Midbrain (tissue), 1 donor: ENCODE measurements at regions not wholly inside any gene's neighbourhood (a gene's known extent, or its start where the extent isn't known, plus 50 kb on each side); places are given as distances from the start of the nearest gene placed in this dataset.
"Not testable (repeated sequence)": the region's sequence is repeated elsewhere in the genome, so short reads cannot be mapped to it uniquely, and the experiment has no call there.

ENCODE experiments used
- DNase-seq: peaks from one replicate; lab custom pipeline; 2025; lab: John Stamatoyannopoulos, UW

DNA sequence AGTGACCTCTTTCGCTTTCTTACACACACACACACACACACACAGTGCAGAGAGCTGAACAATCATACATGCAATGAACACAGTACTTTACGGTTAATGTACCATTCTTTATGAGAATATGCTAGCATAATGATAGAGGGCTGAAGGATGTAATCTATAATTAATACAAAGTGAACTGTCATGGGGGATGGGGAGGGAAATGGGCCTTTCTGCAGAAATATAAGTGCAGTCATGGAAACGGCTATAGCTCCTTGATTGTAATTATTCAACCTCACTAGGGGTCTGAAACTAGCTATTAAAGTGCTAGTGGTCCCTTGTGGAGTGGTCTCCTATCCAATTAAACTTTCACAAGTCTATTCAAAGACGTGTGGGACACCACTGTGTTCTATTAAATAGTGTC is 443.2 kb upstream of the FOXG1 start:
- no peak for DNase-seq

DNA sequence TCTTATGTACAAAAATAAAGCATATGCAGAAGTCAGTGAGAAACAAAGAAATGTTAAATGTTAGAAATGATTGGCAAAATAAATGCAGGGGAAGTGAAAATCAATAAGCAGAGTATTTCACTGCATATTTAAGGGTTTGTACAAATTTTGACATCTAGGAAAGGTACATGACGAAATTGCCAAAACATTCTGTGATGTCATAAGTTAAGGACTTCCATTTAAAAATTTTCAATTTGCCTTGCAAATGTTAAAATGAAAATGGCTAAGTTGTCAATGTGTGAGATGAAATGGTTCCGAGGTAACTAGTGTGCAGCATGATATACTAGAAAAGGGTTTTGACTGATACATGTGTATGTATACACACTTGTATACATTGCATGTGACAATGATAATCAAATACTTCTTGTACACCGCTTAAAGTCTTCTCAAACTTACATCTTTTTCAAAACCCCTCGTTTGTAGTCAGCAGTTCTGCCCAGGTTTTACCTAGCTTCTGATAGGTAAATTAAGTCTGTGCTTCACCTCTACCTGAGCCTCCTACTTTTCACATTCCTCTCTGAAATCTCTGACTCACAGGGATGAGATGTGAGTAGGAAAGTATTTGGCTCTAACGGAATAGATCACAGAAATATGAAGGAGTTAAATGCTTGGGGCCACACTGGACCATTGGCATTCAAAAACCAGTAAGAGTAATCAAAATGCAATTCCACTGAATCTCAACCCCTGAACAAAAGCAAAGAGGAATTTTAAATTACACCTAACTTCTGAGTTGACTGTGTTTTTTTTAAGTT is 442.4 kb upstream of the FOXG1 start:
- DNase-seq, result no peak

DNA sequence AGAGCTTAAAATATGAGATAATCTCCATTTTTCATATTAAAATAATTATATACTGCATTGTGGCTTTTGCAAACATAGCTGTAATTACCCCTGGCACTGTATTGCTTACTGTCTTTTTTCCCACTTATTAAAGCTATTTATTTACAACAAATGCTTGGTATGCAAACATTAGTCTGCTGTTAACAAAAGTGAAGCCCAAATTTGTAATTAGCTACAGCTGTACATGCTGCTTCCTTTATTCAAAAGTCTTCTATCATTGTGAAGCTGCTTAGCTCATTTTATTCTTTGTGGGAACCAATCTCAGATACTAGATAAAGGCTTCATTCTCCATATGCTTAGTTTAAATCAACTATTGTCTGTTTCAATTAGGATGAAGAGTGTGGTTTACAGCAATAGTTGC is 425.8 kb upstream of the FOXG1 start:
- DNase-seq, result no peak

DNA sequence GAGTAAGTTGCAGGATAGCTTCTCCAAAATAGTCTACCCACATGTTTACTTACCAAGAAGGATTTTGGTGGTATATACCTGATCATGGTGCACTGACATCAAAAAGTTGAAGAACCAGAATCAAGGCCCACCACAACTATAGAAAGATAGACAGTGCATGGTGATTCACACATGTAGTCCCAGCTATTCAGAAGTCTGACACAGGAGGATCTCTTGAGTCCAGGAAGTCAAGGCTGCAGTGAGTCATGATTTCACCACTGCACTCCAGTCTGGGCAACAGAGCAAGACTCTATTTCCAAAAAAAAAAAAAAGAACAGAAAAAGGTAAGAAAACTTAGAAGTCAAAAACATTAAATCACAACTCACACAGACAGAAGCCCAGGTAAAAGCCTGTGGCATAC is 422.2 kb upstream of the FOXG1 start:
- no peak for DNase-seq

DNA sequence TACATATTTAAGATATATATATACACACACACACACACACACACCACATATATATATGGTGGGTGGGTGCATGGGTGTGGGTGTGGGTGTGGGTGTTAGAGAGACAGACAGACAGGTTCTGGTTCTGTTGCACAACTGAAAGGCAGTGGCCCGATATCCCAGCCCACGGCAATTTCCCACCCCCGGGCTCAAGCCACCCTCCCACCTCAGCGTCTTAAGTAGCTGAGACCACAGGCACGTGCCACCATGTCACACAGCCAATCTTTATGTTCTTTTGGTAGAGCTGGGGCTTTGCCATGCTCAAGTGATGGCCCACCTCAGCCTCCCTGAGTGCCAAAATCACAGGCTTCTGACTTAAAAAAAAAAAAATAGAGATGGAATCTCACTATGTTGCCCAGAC is 417.8 kb upstream of the FOXG1 start:
- DNase-seq, result no peak

DNA sequence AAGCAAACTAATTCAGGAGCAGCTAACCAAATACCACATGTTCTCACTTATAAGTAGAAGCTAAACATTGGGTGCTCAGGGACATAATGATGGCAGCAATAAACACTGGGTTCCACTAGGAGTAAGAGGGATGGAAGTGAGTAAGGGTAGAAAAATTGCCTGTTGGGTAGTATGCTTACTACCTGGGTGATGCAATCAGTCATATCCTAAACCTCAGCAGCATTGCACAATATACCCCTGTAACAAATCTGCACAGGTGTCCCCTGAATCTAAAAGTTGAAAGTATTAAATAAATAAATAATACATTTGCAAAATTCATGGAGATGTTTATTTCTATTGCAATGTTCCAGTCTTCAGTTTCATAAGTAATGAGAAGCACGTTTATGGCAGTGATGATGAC is 409.8 kb upstream of the FOXG1 start:
- no peak for DNase-seq

DNA sequence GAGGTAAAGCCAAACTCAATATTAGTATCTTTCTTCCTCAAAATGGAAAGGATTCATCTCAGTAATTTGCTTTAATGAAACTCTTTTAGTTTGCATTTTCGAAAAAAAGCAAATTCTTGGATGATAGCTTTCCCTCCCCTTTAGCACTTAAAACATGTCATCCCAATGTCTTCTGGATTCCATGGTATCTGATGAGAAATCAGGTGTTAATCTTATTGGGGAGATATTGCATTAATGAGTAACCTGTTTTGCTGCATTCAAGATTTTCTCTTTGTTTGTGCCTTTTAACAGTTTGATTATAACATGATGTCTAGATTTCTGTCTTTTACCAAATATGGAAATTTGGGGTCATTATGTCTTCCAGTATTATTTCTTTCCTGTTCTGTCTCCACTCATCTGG is 405.1 kb upstream of the FOXG1 start:
- no peak for DNase-seq

DNA sequence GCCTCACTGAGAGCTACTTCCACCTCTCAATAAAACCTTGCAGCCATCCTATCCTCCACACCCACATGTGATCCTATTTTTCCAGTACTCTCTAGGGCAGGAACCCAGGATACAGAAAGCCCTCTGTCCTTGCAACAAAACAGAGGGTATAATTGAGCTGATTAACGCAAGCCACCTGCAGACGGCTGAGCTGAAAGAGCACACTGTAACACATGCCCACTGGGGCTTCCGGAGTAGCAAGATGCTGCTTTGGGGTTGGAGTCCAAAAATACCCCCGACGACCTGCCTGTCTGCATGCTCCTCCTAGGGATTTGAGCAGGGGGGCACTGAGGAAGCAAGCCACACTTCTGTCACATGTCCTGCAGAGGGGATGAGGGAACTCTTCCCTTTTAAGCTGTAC is 401.1 kb upstream of the FOXG1 start:
- no peak for DNase-seq

DNA sequence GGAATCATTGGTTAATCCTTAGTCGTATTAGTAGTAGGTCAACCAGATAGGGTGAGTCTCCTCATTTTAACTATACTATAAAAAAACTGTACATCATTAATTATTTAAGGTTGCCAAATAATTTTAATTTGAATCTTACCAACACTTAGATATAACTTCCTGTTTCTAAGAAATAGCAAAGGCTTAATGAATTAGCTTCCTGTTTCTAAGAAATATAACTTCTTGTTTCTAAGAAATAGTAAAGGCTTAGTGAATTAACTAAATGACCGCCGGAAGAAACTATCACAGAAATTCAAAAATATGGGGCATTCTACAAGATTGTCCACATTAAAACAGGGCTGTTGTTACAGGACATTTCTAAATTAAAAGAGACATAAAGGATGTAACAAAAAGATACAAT is 392.9 kb upstream of the FOXG1 start:
- no peak for DNase-seq

DNA sequence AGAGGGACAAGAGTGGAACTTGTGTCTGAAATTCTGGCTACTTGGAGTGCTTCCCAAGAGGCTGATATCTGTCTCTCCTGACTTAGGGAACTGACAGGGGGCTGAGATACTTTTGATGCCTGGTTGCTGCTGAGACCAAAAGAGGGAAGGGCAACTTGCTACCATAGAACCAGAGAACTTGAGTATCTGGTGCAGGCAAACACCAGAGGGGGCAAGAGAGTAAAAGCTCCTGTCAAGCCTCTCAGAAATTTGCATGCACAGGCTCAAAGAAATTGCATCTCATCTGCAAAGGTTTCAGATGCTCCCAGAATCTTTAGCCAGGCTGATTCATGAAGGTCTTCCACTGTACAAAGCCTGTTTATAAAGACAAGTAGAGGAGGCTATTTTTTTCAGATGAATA is 391.3 kb upstream of the FOXG1 start:
- peak; percentile 22 for DNase-seq

DNA sequence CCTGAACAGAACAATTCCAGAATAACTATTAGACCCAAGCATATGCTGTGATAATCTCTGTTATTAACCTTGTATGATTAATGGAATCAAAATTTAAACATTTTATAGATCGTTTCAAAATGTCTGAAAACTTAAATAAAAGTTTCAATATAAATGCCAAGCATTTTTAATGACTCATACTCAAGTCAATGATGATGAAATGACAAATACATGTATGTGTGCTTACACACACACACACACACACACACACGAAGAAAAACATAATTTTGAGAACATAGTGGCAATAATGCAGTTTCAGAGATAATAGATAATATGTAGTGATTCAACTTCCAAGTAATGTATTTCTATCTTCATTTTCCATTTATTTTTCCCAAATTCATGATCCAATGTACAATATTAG is 384.9 kb upstream of the FOXG1 start:
- DNase-seq, result no peak

DNA sequence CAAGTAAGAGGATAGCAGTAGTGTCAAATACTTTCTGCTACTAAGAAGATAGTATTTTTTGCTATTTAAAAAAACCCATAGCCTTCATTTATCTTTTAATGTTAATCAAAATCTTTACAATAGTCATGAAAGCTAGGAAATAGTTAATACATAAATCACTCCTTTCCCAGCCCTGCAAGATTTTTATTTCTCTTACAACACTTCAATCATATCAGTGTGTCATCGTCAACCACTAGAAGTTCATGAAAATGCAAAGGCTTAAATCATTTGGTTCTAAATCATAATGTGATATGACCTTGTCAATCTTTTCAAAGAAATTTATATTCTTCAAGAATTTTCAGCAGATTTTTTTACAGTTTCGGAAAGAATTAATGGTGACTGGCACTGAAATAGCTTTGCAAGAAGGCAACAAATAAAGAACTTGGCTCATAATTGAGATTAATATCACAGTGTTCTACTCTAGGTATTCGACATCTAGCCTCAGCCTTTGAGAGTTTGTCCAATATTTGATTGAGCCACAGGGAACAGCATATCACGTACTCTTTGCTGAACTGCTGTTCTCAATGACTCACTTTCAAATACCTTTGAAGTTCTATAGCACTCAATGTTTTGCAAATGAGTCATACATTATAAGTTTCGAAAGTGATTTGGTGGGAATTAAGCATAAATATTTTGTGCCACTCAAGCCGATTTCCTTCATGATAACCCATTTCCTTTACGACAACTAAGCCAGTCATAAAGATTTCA is 384.0 kb upstream of the FOXG1 start:
- no peak for DNase-seq

DNA sequence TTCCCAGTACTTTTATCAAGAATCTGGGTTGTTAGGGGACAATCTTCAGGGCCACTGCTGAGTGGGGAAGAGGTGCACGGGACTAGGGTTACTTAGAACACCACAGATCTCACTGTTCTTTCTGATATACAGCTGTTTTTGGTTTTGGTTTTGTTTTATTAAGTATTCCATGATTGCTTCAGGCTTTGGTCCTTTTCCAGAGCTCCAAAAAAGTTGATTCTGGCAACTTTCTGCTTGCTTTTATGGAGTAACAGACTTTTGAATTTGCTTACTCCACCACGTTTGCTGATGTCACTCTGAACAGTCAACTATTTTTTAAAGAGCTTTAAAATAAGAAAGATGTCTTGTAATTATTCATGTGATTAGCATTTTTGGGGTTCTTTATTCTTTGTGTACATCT is 368.1 kb upstream of the FOXG1 start:
- DNase-seq, result no peak

DNA sequence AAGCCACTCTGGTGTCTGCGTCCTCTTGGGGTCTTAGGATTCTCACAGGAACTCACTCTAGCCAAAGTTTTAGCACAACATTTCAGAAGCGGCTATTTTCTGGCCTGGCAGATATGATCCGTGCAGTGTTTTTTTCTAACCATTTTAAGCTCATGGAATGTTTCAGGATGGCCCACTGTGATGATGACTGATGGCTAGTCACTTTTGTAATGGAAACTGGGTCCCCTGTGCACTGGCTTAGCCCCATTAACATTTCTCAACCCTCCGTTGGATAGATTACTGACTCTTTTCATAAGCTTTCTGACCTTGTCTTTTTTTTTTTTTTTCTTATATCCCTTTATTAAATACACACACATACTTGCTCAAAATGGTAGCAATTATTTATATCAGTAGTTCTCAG is 364.9 kb upstream of the FOXG1 start:
- not testable (repeated sequence) for DNase-seq

DNA sequence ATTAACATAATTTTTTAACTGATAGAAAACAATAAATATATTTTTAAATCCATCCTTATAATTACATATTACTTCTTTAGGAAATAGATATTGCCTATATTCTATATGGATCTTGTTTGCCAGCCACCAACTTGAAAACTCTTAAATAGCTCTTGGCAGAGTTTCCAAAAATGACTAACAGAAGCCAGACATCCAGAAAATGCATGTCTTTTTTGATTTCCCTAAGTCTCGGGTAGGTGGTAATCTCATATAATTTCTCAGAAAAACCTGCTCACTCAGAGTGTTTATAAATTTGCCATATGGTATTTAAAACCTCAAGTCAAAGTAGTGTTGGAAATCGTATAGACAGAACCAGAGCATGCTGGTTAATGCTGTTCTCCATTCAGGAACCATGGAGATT is 360.4 kb upstream of the FOXG1 start:
- no peak for DNase-seq

DNA sequence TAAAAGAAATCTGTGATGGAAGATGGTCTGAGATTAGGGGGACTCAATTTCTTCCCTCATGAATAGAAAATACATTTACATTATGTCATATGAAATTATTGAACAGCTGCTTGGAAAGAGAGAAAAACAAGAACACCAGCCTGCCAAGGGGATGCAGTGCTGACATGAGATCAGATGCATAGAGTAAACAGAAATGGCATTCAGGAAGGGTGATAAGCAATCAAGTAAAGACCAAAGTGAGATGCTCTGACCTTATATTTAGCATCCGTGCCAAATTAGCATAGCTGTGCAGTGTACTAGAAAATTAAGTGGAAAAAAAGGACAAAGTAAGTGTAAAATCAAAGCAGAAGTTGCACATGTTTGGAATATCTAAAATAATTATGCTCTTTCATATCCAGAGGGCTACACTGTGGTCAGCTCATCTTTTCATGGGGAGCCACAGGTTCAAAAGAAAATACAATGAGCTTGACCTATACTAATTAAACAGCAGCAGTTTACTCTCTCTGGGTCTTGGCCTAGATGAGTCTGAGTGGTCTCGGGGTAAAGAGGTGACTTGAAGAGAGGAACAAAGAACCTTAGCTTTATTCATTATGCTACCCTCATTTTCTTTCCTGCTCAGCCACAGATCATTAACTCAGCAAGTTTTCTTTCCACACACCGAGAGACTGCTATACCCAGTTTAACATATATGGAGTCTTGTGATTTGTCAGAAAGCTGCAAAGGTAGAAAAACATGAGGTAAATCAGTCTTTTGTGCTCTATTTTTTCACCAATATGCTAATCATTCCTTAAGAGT is 359.4 kb upstream of the FOXG1 start:
- DNase-seq, result no peak

DNA sequence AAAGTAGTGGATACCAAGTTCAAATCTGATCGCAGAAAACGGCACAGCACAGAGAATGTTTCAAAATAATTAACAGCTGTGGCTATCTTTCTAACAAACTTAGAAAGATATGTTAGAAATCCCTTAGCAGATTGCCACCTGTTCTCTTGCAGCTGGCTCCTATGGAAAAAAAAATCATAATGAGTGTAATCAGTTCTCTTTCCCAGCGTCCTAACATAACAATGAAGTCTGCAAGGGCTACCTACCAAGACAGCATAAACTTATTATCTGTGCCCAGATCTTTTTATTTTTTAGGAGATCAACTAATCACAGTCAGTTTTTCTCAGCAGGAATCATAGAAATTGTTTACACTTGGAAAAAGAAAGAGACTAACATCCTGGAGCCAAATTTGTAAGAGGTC is 358.6 kb upstream of the FOXG1 start:
- DNase-seq, result no peak

DNA sequence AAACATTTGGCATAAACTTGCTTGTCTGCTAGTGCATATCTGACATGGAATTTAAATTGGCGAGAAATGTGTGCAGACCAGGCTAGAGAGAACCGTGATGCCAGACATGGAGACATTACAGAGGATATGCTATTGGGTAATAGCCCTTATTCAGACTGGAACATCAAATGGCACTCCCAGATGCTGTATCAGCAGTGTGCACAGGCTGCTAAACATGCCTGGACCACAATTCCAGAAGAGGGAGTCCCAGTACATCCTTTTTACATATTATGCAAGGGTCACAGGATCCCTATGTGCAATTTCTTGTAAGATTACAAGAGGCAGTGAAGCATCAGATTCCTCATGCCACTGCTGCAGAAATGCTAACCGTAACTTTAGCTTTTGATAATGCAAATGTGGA is 354.5 kb upstream of the FOXG1 start:
- DNase-seq, result no peak

DNA sequence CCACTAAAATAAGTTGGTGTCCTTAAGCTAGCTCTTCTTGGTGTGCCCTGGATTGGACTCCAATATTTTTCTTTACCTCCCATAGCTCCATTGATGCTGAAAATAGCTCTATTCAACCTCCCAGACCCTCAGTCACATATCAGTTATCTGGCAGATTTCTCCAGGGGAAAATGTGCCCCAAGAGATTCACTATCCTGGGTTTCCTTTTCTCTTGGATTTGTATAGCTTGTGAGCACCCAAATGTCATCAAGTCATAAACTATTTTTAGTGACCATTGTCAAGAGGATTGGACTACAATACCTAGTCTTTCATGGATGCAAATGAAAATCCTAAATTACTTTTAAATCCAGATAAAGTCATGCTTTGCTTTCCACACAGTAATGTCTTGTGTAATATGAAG is 339.6 kb upstream of the FOXG1 start:
- DNase-seq, result no peak

DNA sequence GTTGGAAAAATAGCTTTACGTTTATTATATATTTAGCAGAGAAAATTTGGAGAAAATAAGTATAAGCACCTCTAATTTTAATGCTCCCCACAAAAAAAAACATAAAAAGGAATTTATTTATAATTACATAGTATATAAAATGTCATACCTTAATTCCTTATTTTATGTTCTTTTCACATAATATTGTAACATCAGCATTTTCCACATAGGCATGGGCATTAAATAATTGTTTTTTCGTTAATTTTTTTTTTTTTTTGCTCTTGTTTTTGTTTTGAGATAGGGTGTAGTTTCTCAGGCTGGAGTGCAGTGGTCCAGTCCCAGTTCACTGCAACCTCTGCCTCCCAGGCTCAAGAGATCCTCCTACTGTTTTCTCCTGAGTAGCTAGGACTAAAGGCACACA is 329.8 kb upstream of the FOXG1 start:
- DNase-seq, result no peak

DNA sequence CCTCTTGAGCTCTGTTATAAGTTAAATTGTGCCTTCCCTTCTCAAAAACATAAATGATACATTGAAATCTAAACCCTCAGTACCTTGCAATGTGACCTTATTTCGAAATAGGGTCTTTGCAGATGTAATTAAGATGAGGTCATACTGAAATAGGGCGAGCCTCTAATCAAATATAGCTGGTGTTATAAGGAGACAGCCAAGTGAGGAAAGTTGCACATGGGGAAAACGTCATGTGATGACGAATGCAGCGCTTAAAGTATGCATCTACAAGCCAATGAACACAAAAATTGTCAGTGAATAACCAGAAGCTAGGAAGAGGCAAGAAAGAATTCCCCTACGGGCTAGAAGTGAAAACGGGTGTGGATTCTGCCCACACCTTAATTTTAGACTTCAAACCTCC is 305.2 kb upstream of the FOXG1 start:
- no peak for DNase-seq

DNA sequence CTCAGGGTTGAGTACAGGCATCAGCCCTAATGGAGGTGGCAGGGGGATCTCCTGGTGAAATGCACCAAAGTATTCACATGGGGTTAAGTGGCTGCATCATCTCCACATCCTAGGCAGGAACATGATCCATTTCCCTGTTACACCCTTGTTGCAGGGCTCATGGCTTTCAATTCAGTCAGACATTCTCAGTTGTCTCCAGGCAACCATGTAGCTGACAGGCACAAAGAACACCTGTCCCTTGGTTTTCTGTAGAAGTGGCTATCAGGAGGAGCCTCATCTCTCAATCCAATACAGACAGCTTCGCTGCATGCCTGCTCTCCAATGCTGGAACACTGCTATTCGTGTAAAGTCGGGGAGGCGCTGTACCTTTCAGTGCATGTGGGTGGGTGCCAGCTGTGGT is 299.0 kb upstream of the FOXG1 start:
- DNase-seq, result no peak
